Smooth muscle cell (in vitro differentiated cells): ENCODE measurements at regions not wholly inside any gene's neighbourhood (a gene's known extent, or its start where the extent isn't known, plus 50 kb on each side); places are given as distances from the start of the nearest gene placed in this dataset.

ENCODE experiments used
- DNase-seq: peaks from one replicate; lab custom pipeline; 2025; ENCODE audit not compliant: unreplicated experiment; lab: John Stamatoyannopoulos, UW
- H2AFZ ChIP-seq: fragments of 200-600 bp; sonication (generic); 2 replicates; pipeline ENCODE4 v1.6.0; 2016; ENCODE audit warnings: antibody characterized with exemption, low read depth, mild to moderate bottlenecking
- H3F3A ChIP-seq: fragments of 200-600 bp; sonication (generic); 2 replicates; pipeline ENCODE4 v1.6.0; 2017; ENCODE audit warnings: antibody characterized with exemption, low read depth
- H3K27ac ChIP-seq: fragments of 200-600 bp; sonication (generic); 2 replicates; pipeline ENCODE4 v1.5.1; 2016; ENCODE audit warnings: low read depth, mild to moderate bottlenecking
- H3K27me3 ChIP-seq: fragments of 200-600 bp; sonication (generic); 2 replicates; pipeline ENCODE4 v1.6.1; 2016; ENCODE audit warnings: low read depth, mild to moderate bottlenecking
- H3K36me3 ChIP-seq: fragments of 200-600 bp; sonication (generic); 2 replicates; pipeline ENCODE4 v1.5.1; 2016; ENCODE audit warnings: low read depth
- H3K4me1 ChIP-seq: fragments of 200-600 bp; sonication (generic); 2 replicates; pipeline ENCODE4 v1.5.1; 2016; ENCODE audit warnings: low read depth
- H3K4me2 ChIP-seq: fragments of 200-600 bp; sonication (generic); 2 replicates; pipeline ENCODE4 v1.6.0; 2016; ENCODE audit warnings: mild to moderate bottlenecking
- H3K4me3 ChIP-seq: fragments of 200-600 bp; sonication (generic); 2 replicates; pipeline ENCODE4 v1.5.1; 2016; ENCODE audit warnings: mild to moderate bottlenecking
- H3K79me2 ChIP-seq: fragments of 200-600 bp; sonication (generic); 2 replicates; pipeline ENCODE4 v1.6.0; 2016; ENCODE audit warnings: low read depth, mild to moderate bottlenecking
- H3K9ac ChIP-seq: fragments of 200-600 bp; sonication (generic); 2 replicates; pipeline ENCODE4 v1.6.0; 2016; ENCODE audit warnings: low read depth
- H3K9me3 ChIP-seq: fragments of 200-600 bp; sonication (generic); replicated peaks from 2 replicates; pipeline ENCODE4 v1.5.1; 2016; ENCODE audit warnings: low read depth
- H4K20me1 ChIP-seq: fragments of 200-600 bp; sonication (generic); 2 replicates; pipeline ENCODE4 v1.6.0; 2016; ENCODE audit warnings: low read depth
- CTCF ChIP-seq: fragments of 200-600 bp; sonication (generic); IDR thresholded peaks from 2 replicates; pipeline ENCODE4 v1.5.1; 2017; ENCODE audit warnings: borderline replicate concordance, mild to moderate bottlenecking, antibody characterized with exemption; ENCODE audit not compliant: insufficient read depth, poor library complexity, severe bottlenecking
- WGBS: methylation state at CpG from one replicate; pipeline ENCODE4 v1.1.7; 2016; ENCODE audit warnings: low lambda C conversion rate; 5-methylcytosine and 5-hydroxymethylcytosine counted together

GRCh38 chr2:16152928-16153753, 212.8 kb downstream of the MYCN start:
- Histone ChIP-seq H3K9ac (no peak overlapping the region), H3K4me1 (no peaks in the 10 kb centered on the region), H3F3A (peaks cover 6% of the 10 kb centered on the region), H3K79me2 (no peaks in the 10 kb centered on the region), H3K4me2 (no peak overlapping the region), H3K27ac (no peak overlapping the region), H3K9me3 (no peaks in the 10 kb centered on the region), H3K27me3 (no peaks in the 10 kb centered on the region), H3K36me3 (no peaks in the 10 kb centered on the region), H2AFZ (no peak overlapping the region), H3K4me3 (no peak overlapping the region), H4K20me1 (no peaks in the 10 kb centered on the region)
- DNase-seq, result no peak
- TF ChIP-seq CTCF, result no peak
- WGBS, result 84% methylated on average over 3 of the region's 3 CpGs

GRCh38 chr2:16152071-16152927, 211.9 kb downstream of the MYCN start:
- Histone ChIP-seq H3K79me2 (no peaks in the 10 kb centered on the region), H4K20me1 (no peaks in the 10 kb centered on the region), H2AFZ (no peak overlapping the region), H3K4me1 (no peaks in the 10 kb centered on the region), H3K27me3 (no peaks in the 10 kb centered on the region), H3K4me2 (no peak overlapping the region), H3K9me3 (no peaks in the 10 kb centered on the region), H3K4me3 (no peak overlapping the region), H3K27ac (no peak overlapping the region), H3K36me3 (no peaks in the 10 kb centered on the region), H3K9ac (no peak overlapping the region), H3F3A (peaks cover 6% of the 10 kb centered on the region)
- TF ChIP-seq CTCF, result no peak
- DNase-seq, result no peak
- WGBS, result 97% methylated on average over 5 of the region's 5 CpGs

- H2AFZ ChIP-seq, result no peak overlapping the region
- H3K4me1 ChIP-seq, result no peaks in the 10 kb centered on the region
- no peaks in the 10 kb centered on the region for H3K79me2 ChIP-seq
- H3K27ac ChIP-seq, result no peak overlapping the region
- H3K9ac ChIP-seq, result no peak overlapping the region
- H4K20me1 ChIP-seq, result no peaks in the 10 kb centered on the region
- DNase-seq, result no peak
- H3K27me3 ChIP-seq, result no peaks in the 10 kb centered on the region
- no peaks in the 10 kb centered on the region for H3K36me3 ChIP-seq
- peaks cover 6% of the 10 kb centered on the region for H3F3A ChIP-seq
- no peak overlapping the region for H3K4me2 ChIP-seq
- no peak for TF ChIP-seq CTCF
- WGBS, result 88% methylated on average over 4 of the region's 4 CpGs
- no peak overlapping the region for H3K4me3 ChIP-seq
- H3K9me3 ChIP-seq, result no peaks in the 10 kb centered on the region
Measured at GRCh38 chr2:16151651-16152050, 211.3 kb downstream of the MYCN start.
